ENCODE measurements at regions not wholly inside any gene's neighbourhood (a gene's known extent, or its start where the extent isn't known, plus 50 kb on each side); places are given as distances from the start of the nearest gene placed in this dataset.

DNA sequence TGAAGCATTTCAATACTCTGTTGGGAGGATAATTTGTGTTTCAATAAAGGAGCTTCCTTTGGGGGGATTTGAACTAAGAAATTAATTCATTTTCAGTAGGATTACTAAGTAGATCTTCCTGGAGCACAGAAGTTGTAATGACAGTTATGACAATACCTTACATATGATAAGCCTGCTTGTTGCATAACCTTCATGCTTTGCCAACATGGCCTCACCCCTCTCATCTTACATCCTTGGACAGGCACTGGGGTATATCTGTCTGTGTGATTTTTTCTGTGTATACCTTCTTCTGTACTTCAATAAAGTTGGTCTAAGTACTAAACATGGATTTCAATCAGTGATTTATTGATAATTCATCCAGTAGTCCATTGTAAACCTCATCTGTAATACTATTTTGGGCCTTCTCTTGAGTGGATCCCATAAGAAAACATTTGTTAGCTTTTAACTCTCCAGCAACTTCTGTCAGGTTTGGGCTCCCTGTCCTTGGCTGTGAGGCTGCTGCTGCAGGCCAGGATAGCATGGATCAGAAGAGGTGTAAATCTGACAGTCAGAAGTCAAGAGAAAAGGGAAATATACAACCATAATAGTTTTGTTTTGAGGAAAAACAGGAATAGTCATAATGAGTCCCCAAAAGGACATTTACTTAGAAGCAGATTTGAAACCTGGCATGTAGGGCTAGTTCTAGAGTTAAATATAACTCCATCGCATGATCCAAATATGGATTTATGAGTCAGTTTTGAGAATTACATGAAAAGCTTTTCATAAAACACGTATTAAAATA lies 422.2 kb downstream of the KLF5 start:
- Histone ChIP-seq H3K36me3 (ENCODE audit: control insufficient read depth, insufficient read depth, low read length) (no peaks in the 10 kb centered on the region), H3K27ac (ENCODE audit: low read depth, low read length) (no peak overlapping the region), H3K4me1 (ENCODE audit: control insufficient read depth, insufficient read depth, low read length) (no peaks in the 10 kb centered on the region), H3K9ac (ENCODE audit: low read length) (no peak overlapping the region), H3K4me3 (ENCODE audit: low read length) (no peak overlapping the region), H3K27me3 (ENCODE audit: control insufficient read depth, insufficient read depth, low read length) (no peaks in the 10 kb centered on the region)

DNA sequence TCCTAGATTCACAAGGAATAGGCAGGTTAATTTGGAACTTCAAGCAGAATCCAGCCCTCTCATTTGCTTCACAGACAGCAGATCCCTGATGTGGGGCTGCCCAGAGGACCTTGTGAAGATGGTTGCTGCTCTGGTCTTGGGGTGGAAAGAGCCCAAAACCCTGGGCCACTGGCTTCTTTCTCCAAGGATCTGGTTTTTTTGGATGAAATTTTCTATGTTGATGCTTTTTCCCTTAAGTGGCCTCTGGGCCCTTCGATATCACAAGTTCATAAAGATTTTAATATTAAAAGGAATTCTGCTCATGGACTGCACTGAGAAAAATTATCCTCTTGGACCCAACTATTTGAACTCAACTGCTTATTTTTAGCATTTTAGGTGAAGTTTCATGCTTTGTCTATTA lies 421.1 kb downstream of the KLF5 start:
- Histone ChIP-seq H3K27ac (ENCODE audit: low read depth, low read length) (no peak overlapping the region), H3K36me3 (ENCODE audit: control insufficient read depth, insufficient read depth, low read length) (no peaks in the 10 kb centered on the region), H3K4me3 (ENCODE audit: low read length) (no peak overlapping the region), H3K4me1 (ENCODE audit: control insufficient read depth, insufficient read depth, low read length) (no peaks in the 10 kb centered on the region), H3K9ac (ENCODE audit: low read length) (no peak overlapping the region), H3K27me3 (ENCODE audit: control insufficient read depth, insufficient read depth, low read length) (no peaks in the 10 kb centered on the region)

DNA sequence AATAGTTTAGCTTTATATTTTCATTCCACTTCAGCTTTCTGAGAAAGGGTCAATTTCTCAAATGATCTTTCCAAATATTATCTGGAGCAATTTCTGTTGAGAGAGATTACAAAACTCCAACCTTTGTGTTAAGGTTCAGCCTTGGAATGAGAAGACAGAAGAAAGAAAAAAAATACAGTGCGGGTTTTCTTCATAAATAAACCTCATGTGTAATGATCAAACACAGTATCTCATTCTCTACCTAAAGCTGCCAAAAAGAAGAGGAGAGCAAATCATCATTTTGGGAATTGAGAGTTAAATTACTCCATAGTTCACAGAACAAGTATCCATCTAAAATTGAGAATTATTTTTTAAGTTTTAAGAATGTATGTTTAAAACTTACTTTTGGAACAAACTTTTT lies 420.5 kb downstream of the KLF5 start:
- no peak overlapping the region for H3K9ac ChIP-seq (ENCODE audit: low read length)

DNA sequence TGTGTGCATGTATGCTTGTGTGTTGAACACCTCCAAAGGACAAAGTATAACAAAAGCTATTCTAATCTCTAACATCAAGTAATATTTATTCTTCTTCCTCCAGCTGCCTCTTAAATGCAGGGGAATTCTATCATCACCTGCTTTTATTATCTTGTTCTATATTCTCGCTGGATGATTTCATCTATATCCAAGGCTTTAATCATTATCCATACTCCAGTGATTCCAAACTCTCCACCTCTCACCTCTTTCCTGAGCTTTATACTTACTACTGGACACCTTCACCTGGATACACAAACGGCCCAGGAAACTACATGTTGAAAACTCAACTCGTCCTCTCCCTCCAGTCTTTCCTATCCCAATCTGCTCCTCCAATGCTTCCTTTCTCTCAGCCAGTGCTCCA lies 418.6 kb downstream of the KLF5 start:
- Histone ChIP-seq H3K4me1 (ENCODE audit: control insufficient read depth, insufficient read depth, low read length) (no peaks in the 10 kb centered on the region), H3K27me3 (ENCODE audit: control insufficient read depth, insufficient read depth, low read length) (no peaks in the 10 kb centered on the region), H3K27ac (ENCODE audit: low read depth, low read length) (no peak overlapping the region), H3K4me3 (ENCODE audit: low read length) (no peak overlapping the region), H3K9ac (ENCODE audit: low read length) (no peak overlapping the region), H3K36me3 (ENCODE audit: control insufficient read depth, insufficient read depth, low read length) (no peaks in the 10 kb centered on the region)

More for the DNA sequence above, 420.5 kb downstream of the KLF5 start:
- Histone ChIP-seq H3K27ac (ENCODE audit: low read depth, low read length) (no peak overlapping the region), H3K4me1 (ENCODE audit: control insufficient read depth, insufficient read depth, low read length) (no peaks in the 10 kb centered on the region), H3K36me3 (ENCODE audit: control insufficient read depth, insufficient read depth, low read length) (no peaks in the 10 kb centered on the region), H3K27me3 (ENCODE audit: control insufficient read depth, insufficient read depth, low read length) (no peaks in the 10 kb centered on the region), H3K4me3 (ENCODE audit: low read length) (no peak overlapping the region)

DNA sequence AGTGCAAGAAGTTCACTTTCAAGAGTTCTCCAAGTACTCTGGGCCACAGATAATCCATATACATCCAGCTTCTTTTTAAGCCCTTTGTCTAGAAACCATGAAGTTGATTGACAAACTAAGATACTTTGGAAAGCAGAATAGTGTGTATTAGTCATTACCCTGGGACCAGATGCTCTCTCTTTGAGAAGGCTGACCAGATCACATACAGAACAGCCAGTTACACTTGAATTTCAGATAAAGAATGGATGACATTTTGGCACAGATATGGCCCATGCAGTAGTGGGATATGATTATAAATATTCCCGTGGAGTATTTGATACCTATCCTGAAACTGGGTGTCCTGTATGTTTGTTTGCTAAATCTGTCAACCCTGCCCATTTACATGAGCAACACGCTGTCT lies 414.2 kb downstream of the KLF5 start:
- Histone ChIP-seq H3K4me3 (ENCODE audit: low read length) (no peak overlapping the region), H3K4me1 (ENCODE audit: control insufficient read depth, insufficient read depth, low read length) (no peaks in the 10 kb centered on the region), H3K36me3 (ENCODE audit: control insufficient read depth, insufficient read depth, low read length) (no peaks in the 10 kb centered on the region), H3K27me3 (ENCODE audit: control insufficient read depth, insufficient read depth, low read length) (no peaks in the 10 kb centered on the region), H3K27ac (ENCODE audit: low read depth, low read length) (no peak overlapping the region), H3K9ac (ENCODE audit: low read length) (no peak overlapping the region)

DNA sequence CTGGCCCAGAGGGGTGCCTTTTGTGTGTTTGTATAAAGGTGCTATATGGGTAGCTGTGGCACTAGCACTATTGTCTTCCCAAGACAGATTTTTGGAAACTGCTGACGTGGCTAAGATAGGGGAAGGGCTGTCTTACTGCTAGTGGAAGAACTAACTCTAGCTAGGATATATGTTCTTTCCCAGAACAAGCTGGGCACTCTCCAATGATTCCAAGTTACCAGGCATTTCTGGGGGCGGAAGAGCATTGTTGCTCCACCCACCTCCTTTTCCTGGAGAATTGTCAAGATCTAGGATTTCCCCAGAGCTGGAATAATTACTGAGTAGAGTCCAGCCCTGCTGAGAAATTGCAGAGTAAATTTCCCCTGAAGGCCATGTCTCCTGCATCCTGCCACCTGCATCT lies 408.3 kb downstream of the KLF5 start:
- Histone ChIP-seq H3K27ac (ENCODE audit: low read depth, low read length) (no peak overlapping the region), H3K9ac (ENCODE audit: low read length) (no peak overlapping the region), H3K36me3 (ENCODE audit: control insufficient read depth, insufficient read depth, low read length) (no peaks in the 10 kb centered on the region), H3K4me1 (ENCODE audit: control insufficient read depth, insufficient read depth, low read length) (no peaks in the 10 kb centered on the region), H3K4me3 (ENCODE audit: low read length) (no peak overlapping the region), H3K27me3 (ENCODE audit: control insufficient read depth, insufficient read depth, low read length) (no peaks in the 10 kb centered on the region)

DNA sequence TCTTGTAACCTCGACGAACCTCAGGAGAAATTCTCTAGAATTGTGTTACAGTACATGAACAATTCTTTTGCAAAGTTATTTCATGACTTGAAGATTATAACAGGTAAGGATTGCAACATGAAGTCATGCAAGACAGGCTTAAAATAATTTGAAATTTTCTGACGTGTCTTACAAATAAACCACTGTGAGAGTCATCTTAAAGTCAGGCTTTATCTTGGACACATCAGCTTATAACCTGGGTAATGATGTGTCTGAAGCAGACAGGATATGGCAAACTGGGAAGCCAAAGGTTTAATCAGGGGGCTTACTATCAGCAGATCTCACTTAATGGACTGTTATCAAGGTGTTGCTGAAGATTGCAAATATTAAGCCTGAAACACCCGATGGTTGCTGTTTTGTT lies 407.8 kb downstream of the KLF5 start:
- Histone ChIP-seq H3K27me3 (ENCODE audit: control insufficient read depth, insufficient read depth, low read length) (no peaks in the 10 kb centered on the region), H3K36me3 (ENCODE audit: control insufficient read depth, insufficient read depth, low read length) (no peaks in the 10 kb centered on the region), H3K9ac (ENCODE audit: low read length) (no peak overlapping the region), H3K4me3 (ENCODE audit: low read length) (no peak overlapping the region), H3K4me1 (ENCODE audit: control insufficient read depth, insufficient read depth, low read length) (no peaks in the 10 kb centered on the region), H3K27ac (ENCODE audit: low read depth, low read length) (no peak overlapping the region)

- Histone ChIP-seq H3K27ac (ENCODE audit: low read depth, low read length) (no peak overlapping the region), H3K36me3 (ENCODE audit: control insufficient read depth, insufficient read depth, low read length) (no peaks in the 10 kb centered on the region), H3K4me3 (ENCODE audit: low read length) (no peak overlapping the region), H3K27me3 (ENCODE audit: control insufficient read depth, insufficient read depth, low read length) (no peaks in the 10 kb centered on the region), H3K9ac (ENCODE audit: low read length) (no peak overlapping the region), H3K4me1 (ENCODE audit: control insufficient read depth, insufficient read depth, low read length) (no peaks in the 10 kb centered on the region)
These were observed 406.8 kb downstream of the KLF5 start for GRCh38 chr13:73465617-73465971.

DNA sequence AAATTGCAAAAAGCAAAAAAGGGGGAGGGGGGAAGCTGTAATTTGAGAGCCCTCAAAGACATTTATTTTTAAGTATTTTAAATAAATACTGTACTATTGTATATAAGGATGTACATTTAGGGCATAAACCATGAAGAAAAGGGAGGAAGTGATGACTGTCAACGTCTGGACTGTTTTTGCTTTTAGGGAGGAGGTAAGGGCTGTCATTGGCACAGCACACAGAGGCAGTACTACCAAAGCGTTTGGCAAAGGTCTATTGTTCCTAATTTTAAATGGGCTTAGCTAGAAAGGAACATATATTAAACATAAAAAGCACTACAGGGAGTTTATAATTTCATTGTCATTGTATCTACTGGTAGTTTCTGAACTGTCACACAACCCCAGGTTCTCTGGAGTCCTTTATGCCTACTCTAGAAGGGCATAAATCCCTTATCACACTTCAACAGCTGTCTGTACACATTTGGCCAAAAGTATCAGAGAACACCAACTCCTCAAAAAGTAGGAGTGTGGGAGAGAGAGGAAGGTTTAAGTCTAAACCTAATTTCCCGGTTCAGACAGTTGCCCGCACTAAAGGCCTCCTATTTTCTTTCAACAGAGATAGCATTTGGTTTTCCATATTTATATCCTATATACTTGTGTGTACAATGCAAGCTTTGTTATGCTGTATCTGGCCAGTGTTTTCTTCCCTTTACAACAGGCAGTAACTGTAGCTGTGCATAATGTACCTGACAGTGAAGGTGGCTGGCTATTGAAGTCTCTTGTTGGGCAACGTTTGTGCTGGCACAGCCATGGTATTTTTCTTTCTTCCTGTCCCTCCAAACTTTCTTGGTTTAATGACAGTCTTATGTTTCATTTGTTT lies 406.2 kb downstream of the KLF5 start:
- Histone ChIP-seq H3K27me3 (ENCODE audit: control insufficient read depth, insufficient read depth, low read length) (no peaks in the 10 kb centered on the region), H3K27ac (ENCODE audit: low read depth, low read length) (no peak overlapping the region), H3K36me3 (ENCODE audit: control insufficient read depth, insufficient read depth, low read length) (no peaks in the 10 kb centered on the region), H3K4me3 (ENCODE audit: low read length) (no peak overlapping the region), H3K4me1 (ENCODE audit: control insufficient read depth, insufficient read depth, low read length) (no peaks in the 10 kb centered on the region), H3K9ac (ENCODE audit: low read length) (no peak overlapping the region)

DNA sequence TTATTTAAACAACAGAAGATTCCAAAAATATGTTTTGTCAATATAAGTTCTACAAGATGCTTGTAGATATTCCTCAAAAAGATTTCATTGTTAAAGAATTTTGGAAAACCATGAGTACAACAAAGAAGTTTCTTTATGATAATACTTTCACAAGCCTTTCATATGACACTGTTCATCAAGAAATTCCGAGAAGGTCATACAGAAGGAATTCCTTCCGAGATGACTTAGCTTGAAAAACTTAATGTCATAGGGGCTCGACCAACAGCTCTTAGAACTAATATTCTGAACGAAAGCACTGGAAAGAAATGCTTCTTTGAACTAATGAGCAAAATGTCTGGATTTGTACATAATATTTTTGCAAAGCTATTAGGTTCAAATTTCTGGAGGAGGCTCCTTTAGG lies 403.4 kb downstream of the KLF5 start:
- Histone ChIP-seq H3K27ac (ENCODE audit: low read depth, low read length) (no peak overlapping the region), H3K36me3 (ENCODE audit: control insufficient read depth, insufficient read depth, low read length) (no peaks in the 10 kb centered on the region), H3K4me3 (ENCODE audit: low read length) (no peak overlapping the region), H3K27me3 (ENCODE audit: control insufficient read depth, insufficient read depth, low read length) (no peaks in the 10 kb centered on the region), H3K9ac (ENCODE audit: low read length) (no peak overlapping the region), H3K4me1 (ENCODE audit: control insufficient read depth, insufficient read depth, low read length) (no peaks in the 10 kb centered on the region)

GRCh38 chr13:73451221-73452029 lies 392.6 kb downstream of the KLF5 start:
- Histone ChIP-seq H3K9ac (ENCODE audit: low read length) (no peak overlapping the region), H3K4me3 (ENCODE audit: low read length) (no peak overlapping the region), H3K27ac (ENCODE audit: low read depth, low read length) (no peak overlapping the region), H3K36me3 (ENCODE audit: control insufficient read depth, insufficient read depth, low read length) (no peaks in the 10 kb centered on the region), H3K4me1 (ENCODE audit: control insufficient read depth, insufficient read depth, low read length) (no peaks in the 10 kb centered on the region), H3K27me3 (ENCODE audit: control insufficient read depth, insufficient read depth, low read length) (no peaks in the 10 kb centered on the region)

- no peaks in the 10 kb centered on the region for H3K36me3 ChIP-seq (ENCODE audit: control insufficient read depth, insufficient read depth, low read length)
- H3K4me1 ChIP-seq (ENCODE audit: control insufficient read depth, insufficient read depth, low read length), result no peaks in the 10 kb centered on the region
- no peak overlapping the region for H3K4me3 ChIP-seq (ENCODE audit: low read length)
- no peak overlapping the region for H3K27ac ChIP-seq (ENCODE audit: low read depth, low read length)
- H3K9ac ChIP-seq (ENCODE audit: low read length), result no peak overlapping the region
- no peaks in the 10 kb centered on the region for H3K27me3 ChIP-seq (ENCODE audit: control insufficient read depth, insufficient read depth, low read length)
These were observed 391.8 kb downstream of the KLF5 start for GRCh38 chr13:73450583-73450982.

Measured in rectal smooth muscle tissue (tissue), 1 donor.